GM18505 (cell line): ENCODE measurements at regions not wholly inside any gene's neighbourhood (a gene's known extent, or its start where the extent isn't known, plus 50 kb on each side); places are given as distances from the start of the nearest gene placed in this dataset.

Experiments
- ATAC-seq: cut with Tn5 transposase; IDR thresholded peaks from one replicate; pipeline ENCODE4 v1.9.1; 2021; ENCODE audit not compliant: unreplicated experiment
- POLR2A ChIP-seq: IDR thresholded peaks from 4 replicates; pipeline ENCODE4 v1.6.1; 2011; ENCODE audit warnings: borderline replicate concordance; ENCODE audit not compliant: insufficient read depth, insufficient read length; ENCODE audit errors: extremely low read depth

DNA sequence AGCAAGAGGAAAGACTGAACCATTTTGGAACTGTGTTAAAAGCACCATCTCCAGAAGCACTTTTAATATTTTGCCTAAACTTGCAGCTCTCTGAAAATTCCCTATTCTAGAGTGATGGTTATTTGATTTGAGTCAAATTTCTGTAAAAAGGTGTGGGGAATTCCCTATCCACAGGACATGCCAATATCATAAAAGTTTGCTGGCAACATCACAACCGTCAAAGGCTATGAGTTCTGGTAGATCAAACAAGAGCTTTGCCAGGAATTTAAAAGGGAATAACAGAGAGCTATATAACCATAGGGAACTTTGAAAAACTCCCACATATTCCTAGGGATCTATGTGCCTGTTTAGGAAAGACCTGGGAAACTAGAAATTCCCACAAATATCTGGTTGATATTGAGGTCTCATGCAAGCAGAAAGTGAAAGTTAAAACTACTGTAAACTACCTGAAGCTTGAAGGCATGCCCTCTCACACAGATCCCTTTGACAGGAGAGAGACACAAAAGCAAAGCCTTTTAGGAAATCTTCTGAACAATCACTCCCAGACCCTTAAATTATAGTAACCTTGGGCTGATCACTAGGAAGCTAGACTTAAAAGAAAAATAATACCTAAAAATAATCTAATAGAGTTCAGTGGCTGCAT, 549.9 kb downstream of the ANXA1 start:
- no peak for TF ChIP-seq POLR2A
- ATAC-seq, result no peak

GRCh38 chr9:73714294-73714693, 562.6 kb downstream of the ANXA1 start:
- no peak for ATAC-seq
- TF ChIP-seq POLR2A, result no peak

DNA sequence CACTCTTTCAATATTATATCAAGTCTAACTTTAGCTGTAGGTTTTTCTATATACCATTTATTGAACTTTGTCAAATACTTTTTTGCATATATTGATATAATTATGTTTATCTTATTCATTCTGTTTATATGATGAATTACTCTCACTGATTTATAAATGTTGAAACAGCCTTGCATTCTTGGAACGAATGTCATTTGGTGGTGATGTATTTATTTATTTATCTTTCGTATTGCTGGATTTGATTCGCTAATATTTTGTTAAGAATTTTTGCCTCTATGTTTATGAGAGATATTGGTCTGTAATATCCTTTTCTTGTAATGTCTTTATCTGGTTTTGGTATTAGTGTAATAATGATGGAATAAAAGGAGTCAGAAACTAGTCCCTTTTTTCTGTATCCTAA, 563.9 kb downstream of the ANXA1 start:
- no peak for TF ChIP-seq POLR2A
- no peak for ATAC-seq

- no peak for ATAC-seq
- no peak for TF ChIP-seq POLR2A
Measured at GRCh38 chr9:73719660-73720059, 568.0 kb downstream of the ANXA1 start.

DNA sequence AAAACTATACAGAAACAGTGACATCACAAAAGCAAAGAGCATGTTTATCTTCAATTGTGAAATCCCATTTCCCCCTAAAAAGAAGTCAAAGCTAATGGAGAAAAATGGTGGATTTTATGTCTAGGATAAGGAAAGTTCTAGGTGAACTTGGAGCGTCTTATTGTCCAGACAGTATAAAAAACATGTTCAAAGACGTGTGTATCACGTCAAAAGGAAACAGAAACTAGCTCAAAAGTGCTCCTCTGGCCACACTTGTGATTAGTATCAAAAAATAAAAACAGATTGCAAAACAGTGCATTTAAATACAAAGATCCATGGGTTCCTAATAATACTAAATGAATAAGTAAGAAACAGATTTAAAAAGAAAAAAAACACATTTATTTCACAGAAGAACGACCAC, 568.9 kb downstream of the ANXA1 start:
- no peak for ATAC-seq
- TF ChIP-seq POLR2A, result no peak

- no peak for ATAC-seq
- no peak for TF ChIP-seq POLR2A
Measured at GRCh38 chr9:73736270-73736669, 584.6 kb downstream of the ANXA1 start.

DNA sequence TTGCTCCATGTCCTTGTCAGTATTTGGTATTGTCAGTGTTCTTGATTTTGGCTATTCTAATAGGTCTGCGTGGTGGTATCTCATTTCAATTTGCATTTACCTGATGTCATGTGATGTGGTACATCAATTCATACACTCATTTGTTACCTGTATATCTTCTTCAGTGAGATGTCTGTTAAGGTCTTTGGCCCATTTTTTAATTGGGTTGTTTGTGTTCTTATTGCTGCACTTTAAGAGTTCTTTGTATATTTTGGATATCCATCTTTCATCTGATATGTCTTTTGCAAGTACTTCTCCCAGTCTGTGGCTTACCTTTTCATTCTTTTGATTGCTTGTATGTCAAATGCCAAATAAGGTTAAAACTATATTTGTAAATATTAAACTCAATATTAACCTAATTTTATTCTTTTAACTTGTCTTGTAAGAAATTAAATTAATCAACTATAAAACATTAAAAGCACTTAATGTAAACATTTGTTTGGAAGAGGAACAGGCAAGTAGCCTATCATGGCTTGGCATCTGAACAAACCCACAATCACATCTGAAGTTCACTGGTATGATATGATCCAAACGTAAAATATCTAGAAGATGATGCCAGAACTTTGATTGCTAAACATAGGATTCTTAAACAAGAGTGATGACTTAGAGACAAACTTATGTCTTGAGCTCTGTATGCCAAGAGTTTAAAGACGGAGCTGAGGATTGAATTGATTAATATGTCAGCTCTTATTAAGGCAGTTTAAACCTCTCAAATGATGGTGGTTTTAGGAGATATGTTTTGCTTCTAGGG, 587.3 kb downstream of the ANXA1 start:
- no peak for TF ChIP-seq POLR2A
- no peak for ATAC-seq

DNA sequence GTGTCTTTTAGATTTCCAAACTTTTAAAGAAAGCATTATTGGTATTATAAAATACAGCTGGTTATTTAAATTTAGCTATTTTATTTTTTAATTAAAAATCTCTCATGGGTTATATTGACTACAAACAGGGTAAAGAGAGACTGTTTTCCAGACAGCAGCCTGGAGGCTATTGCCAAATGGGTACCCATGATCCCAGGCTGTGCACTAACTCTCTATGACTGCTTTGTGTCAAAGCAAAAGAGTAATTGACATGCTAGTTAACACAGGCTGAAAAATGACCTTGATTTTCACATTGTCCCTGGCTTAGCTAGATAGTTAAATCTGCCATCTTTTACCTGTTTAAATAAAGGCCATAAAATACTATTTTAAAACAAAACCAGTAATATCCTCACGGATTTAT, 589.7 kb downstream of the ANXA1 start:
- no peak for TF ChIP-seq POLR2A
- no peak for ATAC-seq

- TF ChIP-seq POLR2A, result no peak
- ATAC-seq, result no peak
Measured at GRCh38 chr9:73742412-73742811, 590.7 kb downstream of the ANXA1 start.

- TF ChIP-seq POLR2A, result no peak
- no peak for ATAC-seq
Measured at GRCh38 chr9:73743826-73744225, 592.2 kb downstream of the ANXA1 start.

DNA sequence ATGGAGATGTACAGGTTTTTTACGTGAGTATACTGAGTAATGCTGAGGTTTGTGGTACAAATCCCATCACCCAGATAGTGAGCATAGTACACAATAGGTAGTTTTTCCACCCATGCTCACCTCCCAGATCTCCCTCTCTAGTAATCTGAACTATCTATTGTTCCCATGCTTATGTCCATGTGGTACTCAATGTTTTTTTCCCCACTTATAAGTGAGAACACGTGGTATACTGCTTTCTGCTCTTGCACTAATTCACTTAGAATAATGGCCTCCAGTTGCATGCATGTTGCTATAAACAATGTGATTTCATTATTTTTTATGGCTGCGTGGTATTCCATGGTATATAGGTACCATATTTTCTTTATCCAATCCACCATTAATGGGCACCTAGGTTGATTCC, 593.9 kb downstream of the ANXA1 start:
- no peak for TF ChIP-seq POLR2A
- no peak for ATAC-seq

DNA sequence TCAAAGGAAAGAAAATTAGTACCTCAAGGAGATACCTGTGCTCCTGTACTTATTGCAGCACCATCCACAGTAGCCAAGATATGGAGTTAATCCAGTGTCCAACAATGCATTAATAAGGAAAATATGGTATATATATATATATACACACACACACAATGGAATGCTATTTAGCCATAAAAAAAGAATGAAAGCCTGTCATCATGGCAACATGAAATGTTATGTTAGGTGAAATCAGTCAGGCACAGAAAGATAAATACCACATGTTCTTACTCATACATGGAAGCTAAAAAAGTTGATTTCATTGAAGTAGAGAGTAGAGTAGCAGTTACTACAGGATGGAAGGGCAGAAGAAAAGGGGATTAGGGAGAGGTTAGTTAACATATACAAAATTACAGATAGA, 601.5 kb downstream of the ANXA1 start:
- no peak for TF ChIP-seq POLR2A
- no peak for ATAC-seq

- no peak for TF ChIP-seq POLR2A
- no peak for ATAC-seq
Measured at GRCh38 chr9:73761905-73762304, 610.2 kb downstream of the ANXA1 start.

GRCh38 chr9:73773896-73774295, 622.2 kb downstream of the ANXA1 start:
- no peak for TF ChIP-seq POLR2A
- ATAC-seq, result no peak
